ENCODE measurements at regions not wholly inside any gene's neighbourhood (a gene's known extent, or its start where the extent isn't known, plus 50 kb on each side); places are given as distances from the start of the nearest gene placed in this dataset.
"Not testable (repeated sequence)": the region's sequence is repeated elsewhere in the genome, so short reads cannot be mapped to it uniquely, and the experiment has no call there.

- Histone ChIP-seq H3K27ac (no peak overlapping the region), H3K9me3 (no peaks in the 10 kb centered on the region), H3K27me3 (no peaks in the 10 kb centered on the region), H3K4me1 (no peaks in the 10 kb centered on the region), H3K4me3 (no peak overlapping the region), H3K36me3 (no peaks in the 10 kb centered on the region)
- intact Hi-C loops (cut with DNase I): no loop called here
- TF ChIP-seq POLR2A (IDR thresholded peaks at IDR 0.05) (no peak), POLR2AphosphoS5 (IDR thresholded peaks at IDR 0.05; ENCODE audit: insufficient read depth in 1 of 2, low read depth in 1 of 2) (no peak)
- TF ChIP-seq, protein P1, sequence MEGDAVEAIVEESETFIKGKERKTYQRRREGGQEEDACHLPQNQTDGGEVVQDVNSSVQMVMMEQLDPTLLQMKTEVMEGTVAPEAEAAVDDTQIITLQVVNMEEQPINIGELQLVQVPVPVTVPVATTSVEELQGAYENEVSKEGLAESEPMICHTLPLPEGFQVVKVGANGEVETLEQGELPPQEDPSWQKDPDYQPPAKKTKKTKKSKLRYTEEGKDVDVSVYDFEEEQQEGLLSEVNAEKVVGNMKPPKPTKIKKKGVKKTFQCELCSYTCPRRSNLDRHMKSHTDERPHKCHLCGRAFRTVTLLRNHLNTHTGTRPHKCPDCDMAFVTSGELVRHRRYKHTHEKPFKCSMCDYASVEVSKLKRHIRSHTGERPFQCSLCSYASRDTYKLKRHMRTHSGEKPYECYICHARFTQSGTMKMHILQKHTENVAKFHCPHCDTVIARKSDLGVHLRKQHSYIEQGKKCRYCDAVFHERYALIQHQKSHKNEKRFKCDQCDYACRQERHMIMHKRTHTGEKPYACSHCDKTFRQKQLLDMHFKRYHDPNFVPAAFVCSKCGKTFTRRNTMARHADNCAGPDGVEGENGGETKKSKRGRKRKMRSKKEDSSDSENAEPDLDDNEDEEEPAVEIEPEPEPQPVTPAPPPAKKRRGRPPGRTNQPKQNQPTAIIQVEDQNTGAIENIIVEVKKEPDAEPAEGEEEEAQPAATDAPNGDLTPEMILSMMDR (IDR thresholded peaks at IDR 0.05): no peak
- no peak for DNase-seq (ENCODE audit: extremely low spot score in 2 of 2)
These were observed 135.4 kb upstream of the TAS2R1 start for GRCh38 chr5:9765419-9766140.

DNA sequence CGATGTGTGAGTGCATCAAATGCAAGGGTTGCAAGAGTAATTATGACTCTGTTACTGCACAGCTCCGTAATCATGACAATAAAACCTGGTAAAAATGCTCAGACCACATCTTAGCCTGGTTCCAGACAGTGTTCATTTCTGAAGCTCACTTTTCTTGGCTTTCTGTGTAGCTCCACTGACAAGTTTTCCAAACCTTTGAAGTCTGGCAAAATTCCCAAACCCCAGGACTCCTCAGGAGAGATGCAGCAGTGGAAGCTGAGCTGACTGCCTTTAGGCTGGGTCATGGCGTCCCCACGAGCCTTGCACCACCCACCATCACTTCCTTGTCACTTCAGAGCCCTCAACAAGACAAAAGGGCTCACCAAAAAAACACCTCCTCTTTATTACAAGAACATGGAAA lies 131.6 kb upstream of the TAS2R1 start:
- no peaks in the 10 kb centered on the region for H3K27me3 ChIP-seq
- H3K36me3 ChIP-seq: no peaks in the 10 kb centered on the region
- TF ChIP-seq POLR2A (IDR thresholded peaks at IDR 0.05) (no peak), POLR2AphosphoS5 (IDR thresholded peaks at IDR 0.05; ENCODE audit: insufficient read depth in 1 of 2, low read depth in 1 of 2) (no peak)
- TF ChIP-seq, protein P1 (IDR thresholded peaks at IDR 0.05): no peak
- DNase-seq (ENCODE audit: extremely low spot score in 2 of 2): no peak
- no peak overlapping the region for H3K4me3 ChIP-seq
- no peaks in the 10 kb centered on the region for H3K9me3 ChIP-seq
- intact Hi-C loops (cut with DNase I): no loop called here
- H3K4me1 ChIP-seq: no peaks in the 10 kb centered on the region
- H3K27ac ChIP-seq: no peak overlapping the region

DNA sequence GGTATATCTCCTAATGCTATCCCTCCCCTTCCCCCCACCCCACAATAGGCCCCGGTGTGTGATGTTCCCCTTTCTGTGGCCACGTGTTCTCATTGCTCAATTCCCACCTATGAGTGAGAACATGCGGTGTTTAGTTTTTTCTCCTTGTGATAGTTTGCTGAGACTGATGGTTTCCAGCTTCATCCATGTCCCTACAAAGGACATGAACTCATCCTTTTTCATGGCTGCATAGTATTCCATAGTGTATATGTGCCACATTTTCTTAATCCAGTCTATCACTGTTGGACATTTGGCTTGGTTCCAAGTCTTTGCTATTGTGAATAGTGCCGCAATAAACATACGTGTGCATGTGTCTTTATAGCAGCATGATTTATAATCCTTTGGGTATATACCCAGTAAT lies 122.5 kb upstream of the TAS2R1 start:
- H3K27ac ChIP-seq; DNase-seq (ENCODE audit: extremely low spot score in 2 of 2); H3K4me3 ChIP-seq; H3K4me1 ChIP-seq; intact Hi-C loops (cut with DNase I); H3K27me3 ChIP-seq; H3K9me3 ChIP-seq; H3K36me3 ChIP-seq: not testable (repeated sequence)

GRCh38 chr5:9743507-9743906 lies 113.4 kb upstream of the TAS2R1 start:
- Histone ChIP-seq H3K27me3 (no peaks in the 10 kb centered on the region), H3K9me3 (no peaks in the 10 kb centered on the region), H3K4me1 (no peaks in the 10 kb centered on the region), H3K4me3 (no peak overlapping the region), H3K36me3 (no peaks in the 10 kb centered on the region), H3K27ac (no peak overlapping the region)
- intact Hi-C loops (cut with DNase I): no loop called here
- TF ChIP-seq POLR2A (IDR thresholded peaks at IDR 0.05) (no peak), POLR2AphosphoS5 (IDR thresholded peaks at IDR 0.05; ENCODE audit: insufficient read depth in 1 of 2, low read depth in 1 of 2) (no peak)
- no peak for DNase-seq (ENCODE audit: extremely low spot score in 2 of 2)

DNA sequence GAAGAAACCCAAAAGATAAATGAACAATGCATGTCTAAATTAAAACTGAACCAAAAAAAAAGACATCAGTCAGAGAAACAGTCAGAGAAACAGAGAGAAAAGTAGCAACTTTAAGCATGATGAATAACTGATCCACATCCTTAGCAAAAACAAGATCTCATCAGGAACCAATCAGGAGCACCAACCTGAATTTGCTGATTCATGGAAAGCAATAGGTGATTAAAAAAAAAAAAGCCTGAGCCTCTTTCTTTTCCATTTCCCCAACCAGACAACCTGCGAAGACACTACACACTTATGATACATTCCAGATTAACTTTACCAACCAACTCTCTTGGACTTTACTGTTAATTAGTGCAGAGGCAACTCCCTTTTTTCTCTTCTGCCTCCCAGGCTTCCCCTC lies 112.7 kb upstream of the TAS2R1 start:
- H3K4me3 ChIP-seq: no peak overlapping the region
- intact Hi-C loops (cut with DNase I): no loop called here
- no peak for DNase-seq (ENCODE audit: extremely low spot score in 2 of 2)
- no peak overlapping the region for H3K27ac ChIP-seq
- no peaks in the 10 kb centered on the region for H3K27me3 ChIP-seq
- no peaks in the 10 kb centered on the region for H3K36me3 ChIP-seq
- no peaks in the 10 kb centered on the region for H3K4me1 ChIP-seq
- no peak for TF ChIP-seq POLR2A (IDR thresholded peaks at IDR 0.05)
- H3K9me3 ChIP-seq: no peaks in the 10 kb centered on the region

DNA sequence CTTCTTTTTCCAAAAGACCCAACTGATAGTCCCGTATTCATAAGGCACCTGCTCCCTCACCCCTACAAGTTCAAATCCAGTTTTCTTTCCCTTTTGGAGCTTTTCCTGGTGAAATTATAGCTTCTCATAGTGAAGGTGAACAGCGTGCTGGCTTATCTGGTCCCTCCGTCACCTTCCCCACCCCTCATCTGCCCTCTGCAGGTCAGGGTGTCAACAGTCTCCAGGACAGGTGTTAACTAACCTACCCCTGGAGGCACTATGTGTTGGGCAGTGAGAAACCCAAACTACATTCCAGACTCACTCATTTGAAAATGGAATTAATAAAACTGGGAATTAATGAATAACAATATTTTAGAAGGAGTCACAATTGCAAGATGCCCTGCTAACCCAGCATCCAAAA lies 109.0 kb upstream of the TAS2R1 start:
- intact Hi-C loops (cut with DNase I): no loop called here
- TF ChIP-seq POLR2AphosphoS5 (IDR thresholded peaks at IDR 0.05; ENCODE audit: insufficient read depth in 1 of 2, low read depth in 1 of 2) (no peak), POLR2A (IDR thresholded peaks at IDR 0.05) (no peak)
- TF ChIP-seq, protein P1 (IDR thresholded peaks at IDR 0.05): no peak
- no peaks in the 10 kb centered on the region for H3K9me3 ChIP-seq
- H3K27me3 ChIP-seq: no peaks in the 10 kb centered on the region
- H3K36me3 ChIP-seq: no peaks in the 10 kb centered on the region
- H3K4me3 ChIP-seq: no peak overlapping the region
- DNase-seq (ENCODE audit: extremely low spot score in 2 of 2): no peak
- H3K4me1 ChIP-seq: no peaks in the 10 kb centered on the region
- no peak overlapping the region for H3K27ac ChIP-seq
